Adrenal gland (tissue), 9 donors: ENCODE measurements at regions not wholly inside any gene's neighbourhood (a gene's known extent, or its start where the extent isn't known, plus 50 kb on each side); places are given as distances from the start of the nearest gene placed in this dataset.

Experiments
- DNase-seq, 7 donors: peaks; one replicate each; pipeline ENCODE4 v3.0.0-alpha.2; 2019 to 2020
- H3K27ac ChIP-seq, 5 donors: fragments of 200-600 bp; sonication (generic) in 4 of 5; 1 replicate in 3 of 5; 2 replicates in 2 of 5; pipeline versions ENCODE4 v1.5.1 to v1.8.0; 2016 to 2020; ENCODE audit warnings: mild to moderate bottlenecking in 1 of 5
- H3K27me3 ChIP-seq: fragments of 200-600 bp; 2 replicates; pipeline ENCODE4 v1.8.0; 2021
- H3K36me3 ChIP-seq, 2 donors: fragments of 200-600 bp; replicated peaks in 1 of 2; 1 replicate in 1 of 2; 2 replicates in 1 of 2; pipeline versions ENCODE4 v1.5.1 to v1.8.0; 2018 to 2022
- H3K4me1 ChIP-seq, 2 donors: fragments of 200-600 bp; replicated peaks in 1 of 2; 1 replicate in 1 of 2; 2 replicates in 1 of 2; pipeline versions ENCODE4 v1.5.1 to v1.8.0; 2018 to 2021
- H3K4me3 ChIP-seq, 4 donors: fragments of 200-600 bp; sonication (generic) in 3 of 4; one replicate each; pipeline ENCODE4 v1.5.1; 2016 to 2018
- H3K9me3 ChIP-seq, 3 donors: fragments of 200-600 bp; sonication (generic) in 1 of 3; replicated peaks in 1 of 3; 1 replicate in 2 of 3; 2 replicates in 1 of 3; pipeline versions ENCODE4 v1.5.1 to v1.8.0; 2016 to 2021
- POLR2A ChIP-seq, 2 donors: fragments of 450-650 bp; IDR thresholded peaks; one replicate each; pipeline ENCODE4 v1.6.1; 2017; ENCODE audit warnings: antibody characterized with exemption in 2 of 2, mild to moderate bottlenecking in 2 of 2, moderate library complexity in 1 of 2
- WGBS, 4 donors: extraction: QIAGEN DNeasy Blood & Tissue Kit in 2 of 4; methylation state at CpG; one replicate each; pipeline versions ENCODE4 v1.1.5 to v1.1.7; 2013 to 2017; 5-methylcytosine and 5-hydroxymethylcytosine counted together
- intact Hi-C, 2 donors: fragments of 100-400 bp; cut with DNase I; formaldehyde crosslinking; loops; one replicate each; pipeline versions ENCODE4 v1.14.1 to v1.15.0; 2022 to 2023
- TF ChIP-seq, protein P1 (sequence below), 6 experiments: fragments of 450-650 bp in 4 of 6; fragments of 200-600 bp in 2 of 6; sonication (generic) in 1 of 6; IDR thresholded peaks; 1 replicate in 5 of 6; 2 replicates in 1 of 6; pipeline versions ENCODE4 v1.5.1 to v1.8.0; 2016 to 2021; ENCODE audit warnings: antibody characterized with exemption in 6 of 6, mild to moderate bottlenecking in 2 of 6, moderate library complexity in 1 of 6
- donor health status: healthy with polysubstance abuse.
- donor health status: Bipolar disorder and iron deficiency.
- donor health status: DM: yes; HTN: yes; CAD: no.
- donor health status: DM: no; HTN: no; CAD: no.
- donor health status: DM: no; HTN: no; CAD: no.

DNA sequence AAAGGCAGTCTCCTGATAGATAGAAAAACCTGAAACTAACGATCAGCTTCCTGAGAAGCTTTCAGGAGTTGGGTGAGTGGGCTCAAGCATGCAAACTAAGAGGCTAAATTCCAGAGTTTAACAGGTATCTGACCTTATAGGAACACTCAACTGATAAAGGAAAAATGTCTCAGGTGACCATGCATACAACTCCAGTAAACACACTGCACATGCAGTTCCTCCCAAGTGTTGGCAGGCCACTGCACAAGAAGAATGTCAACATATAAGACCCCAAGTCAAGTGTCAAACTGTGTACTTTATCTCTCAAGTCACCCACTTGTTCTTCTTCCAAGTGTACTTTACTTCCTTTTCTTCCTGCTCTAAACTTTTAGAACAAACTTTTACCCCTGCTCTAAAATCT is 981.2 kb downstream of the FAM133A start:
- DNase-seq = no peak
- Histone ChIP-seq H3K4me1 (no peaks in the 10 kb centered on the region), H3K27me3 (peaks cover 12% of the 10 kb centered on the region), H3K9me3 (no peaks in the 10 kb centered on the region), H3K27ac (no peak overlapping the region), H3K4me3 (no peak overlapping the region), H3K36me3 (no peaks in the 10 kb centered on the region)
- no peak for TF ChIP-seq POLR2A (IDR thresholded peaks at IDR 0.05)
- TF ChIP-seq, protein P1, sequence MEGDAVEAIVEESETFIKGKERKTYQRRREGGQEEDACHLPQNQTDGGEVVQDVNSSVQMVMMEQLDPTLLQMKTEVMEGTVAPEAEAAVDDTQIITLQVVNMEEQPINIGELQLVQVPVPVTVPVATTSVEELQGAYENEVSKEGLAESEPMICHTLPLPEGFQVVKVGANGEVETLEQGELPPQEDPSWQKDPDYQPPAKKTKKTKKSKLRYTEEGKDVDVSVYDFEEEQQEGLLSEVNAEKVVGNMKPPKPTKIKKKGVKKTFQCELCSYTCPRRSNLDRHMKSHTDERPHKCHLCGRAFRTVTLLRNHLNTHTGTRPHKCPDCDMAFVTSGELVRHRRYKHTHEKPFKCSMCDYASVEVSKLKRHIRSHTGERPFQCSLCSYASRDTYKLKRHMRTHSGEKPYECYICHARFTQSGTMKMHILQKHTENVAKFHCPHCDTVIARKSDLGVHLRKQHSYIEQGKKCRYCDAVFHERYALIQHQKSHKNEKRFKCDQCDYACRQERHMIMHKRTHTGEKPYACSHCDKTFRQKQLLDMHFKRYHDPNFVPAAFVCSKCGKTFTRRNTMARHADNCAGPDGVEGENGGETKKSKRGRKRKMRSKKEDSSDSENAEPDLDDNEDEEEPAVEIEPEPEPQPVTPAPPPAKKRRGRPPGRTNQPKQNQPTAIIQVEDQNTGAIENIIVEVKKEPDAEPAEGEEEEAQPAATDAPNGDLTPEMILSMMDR (IDR thresholded peaks at IDR 0.05) = no peak
- WGBS, 4 donors = 50 to 70% (median 57%) methylated on average over 1 of the region's 1 CpG
- intact Hi-C loops = no loop called here

- no peak for DNase-seq
- TF ChIP-seq POLR2A (IDR thresholded peaks at IDR 0.05) = no peak
- TF ChIP-seq, protein P1 (IDR thresholded peaks at IDR 0.05) = no peak
- Histone ChIP-seq H3K4me1 (no peaks in the 10 kb centered on the region), H3K36me3 (no peaks in the 10 kb centered on the region), H3K27me3 (peaks cover 2% of the 10 kb centered on the region), H3K9me3 (no peaks in the 10 kb centered on the region), H3K4me3 (no peak overlapping the region), H3K27ac (no peak overlapping the region)
- intact Hi-C loops = no loop called here
Measured at GRCh38 chrX:94662689-94663088, 988.7 kb downstream of the FAM133A start.

- Histone ChIP-seq H3K9me3 (no peaks in the 10 kb centered on the region), H3K4me3 (no peak overlapping the region), H3K36me3 (no peaks in the 10 kb centered on the region), H3K4me1 (no peaks in the 10 kb centered on the region), H3K27ac (no peak overlapping the region), H3K27me3 (peaks cover 7% of the 10 kb centered on the region)
- TF ChIP-seq, protein P1 (IDR thresholded peaks at IDR 0.05) = no peak
- TF ChIP-seq POLR2A (IDR thresholded peaks at IDR 0.05) = no peak
- WGBS, 4 donors = 67 to 92% (median 71%) methylated on average over 1 to 2 of the region's 2 CpGs
- intact Hi-C loops = no loop called here
- no peak for DNase-seq
Measured at GRCh38 chrX:94676285-94676684, 1002.3 kb downstream of the FAM133A start.

DNA sequence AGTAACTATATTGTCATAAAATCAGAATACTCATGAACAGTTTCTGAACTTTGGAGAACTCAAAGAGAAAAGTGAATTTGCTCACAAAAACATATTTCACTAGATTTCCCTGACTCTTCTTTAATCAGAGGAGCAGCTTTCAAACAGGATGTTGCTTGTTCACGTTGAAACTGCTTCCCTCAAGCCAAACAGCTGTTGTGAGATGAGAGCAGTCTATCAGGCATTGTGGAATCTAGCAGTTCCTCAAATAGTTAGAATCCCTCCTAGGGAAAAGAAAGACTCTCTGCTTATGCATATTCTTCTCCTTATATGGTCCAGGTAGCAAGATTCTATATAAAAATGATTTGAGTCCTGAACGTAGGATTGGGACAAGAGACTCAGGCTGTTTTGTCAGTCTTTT is 1012.1 kb downstream of the FAM133A start:
- H3K4me1 ChIP-seq = no peaks in the 10 kb centered on the region

More for the DNA sequence above, 1012.1 kb downstream of the FAM133A start:
- no peak overlapping the region for H3K27ac ChIP-seq
- H3K36me3 ChIP-seq = no peaks in the 10 kb centered on the region
- 30 to 40% (median 37%) methylated on average over 2 of the region's 2 CpGs for WGBS, 4 donors
- H3K4me3 ChIP-seq = no peak overlapping the region
- no peaks in the 10 kb centered on the region for H3K9me3 ChIP-seq
- H3K27me3 ChIP-seq = peaks cover 4% of the 10 kb centered on the region
- DNase-seq = no peak
- no peak for TF ChIP-seq POLR2A (IDR thresholded peaks at IDR 0.05)
- TF ChIP-seq, protein P1 (IDR thresholded peaks at IDR 0.05) = no peak
- intact Hi-C loops = no loop called here
